ENCODE measurements at regions not wholly inside any gene's neighbourhood (a gene's known extent, or its start where the extent isn't known, plus 50 kb on each side); places are given as distances from the start of the nearest gene placed in this dataset.

- no peaks in the 10 kb centered on the region for H3K4me1 ChIP-seq (ENCODE audit: insufficient read depth, low read length)
- H2AFZ ChIP-seq (ENCODE audit: low read depth, low read length) = no peak overlapping the region
- H4K20me1 ChIP-seq (ENCODE audit: insufficient read depth, low read length) = no peaks in the 10 kb centered on the region
- TF ChIP-seq, protein P1, sequence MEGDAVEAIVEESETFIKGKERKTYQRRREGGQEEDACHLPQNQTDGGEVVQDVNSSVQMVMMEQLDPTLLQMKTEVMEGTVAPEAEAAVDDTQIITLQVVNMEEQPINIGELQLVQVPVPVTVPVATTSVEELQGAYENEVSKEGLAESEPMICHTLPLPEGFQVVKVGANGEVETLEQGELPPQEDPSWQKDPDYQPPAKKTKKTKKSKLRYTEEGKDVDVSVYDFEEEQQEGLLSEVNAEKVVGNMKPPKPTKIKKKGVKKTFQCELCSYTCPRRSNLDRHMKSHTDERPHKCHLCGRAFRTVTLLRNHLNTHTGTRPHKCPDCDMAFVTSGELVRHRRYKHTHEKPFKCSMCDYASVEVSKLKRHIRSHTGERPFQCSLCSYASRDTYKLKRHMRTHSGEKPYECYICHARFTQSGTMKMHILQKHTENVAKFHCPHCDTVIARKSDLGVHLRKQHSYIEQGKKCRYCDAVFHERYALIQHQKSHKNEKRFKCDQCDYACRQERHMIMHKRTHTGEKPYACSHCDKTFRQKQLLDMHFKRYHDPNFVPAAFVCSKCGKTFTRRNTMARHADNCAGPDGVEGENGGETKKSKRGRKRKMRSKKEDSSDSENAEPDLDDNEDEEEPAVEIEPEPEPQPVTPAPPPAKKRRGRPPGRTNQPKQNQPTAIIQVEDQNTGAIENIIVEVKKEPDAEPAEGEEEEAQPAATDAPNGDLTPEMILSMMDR (IDR thresholded peaks at IDR 0.05; ENCODE audit: insufficient read depth, low read depth, low read length) = no peak
- TF ChIP-seq EZH2 (IDR thresholded peaks at IDR 0.05; ENCODE audit: insufficient read depth, low read length) = no peak
- H3K4me2 ChIP-seq (ENCODE audit: low read length) = no peak overlapping the region
- no peak overlapping the region for H3K27ac ChIP-seq (ENCODE audit: low read depth, low read length)
- H3K9me3 ChIP-seq (ENCODE audit: insufficient read depth, low read depth, low read length) = no peaks in the 10 kb centered on the region
- no peaks in the 10 kb centered on the region for H3K9me3 Mint-ChIP-seq (ENCODE audit: unreplicated experiment)
- no peaks in the 10 kb centered on the region for H3K36me3 ChIP-seq (ENCODE audit: insufficient read depth, low read length)
- FAIRE-seq = no peak
- no peak overlapping the region for H3K4me3 Mint-ChIP-seq (ENCODE audit: unreplicated experiment)
- no peak overlapping the region for H3K9ac ChIP-seq (ENCODE audit: low read length)
- no peaks in the 10 kb centered on the region for H3K27me3 ChIP-seq (ENCODE audit: insufficient read depth, low read length)
- no peak for DNase-seq (ENCODE audit: low read depth)
- H3K4me3 ChIP-seq (ENCODE audit: insufficient read depth, low read depth, low read length) = no peak overlapping the region
- H3K27ac Mint-ChIP-seq (ENCODE audit: unreplicated experiment) = no peak overlapping the region
- no peaks in the 10 kb centered on the region for H3K79me2 ChIP-seq (ENCODE audit: insufficient read depth, low read length)
- no peaks in the 10 kb centered on the region for H3K36me3 Mint-ChIP-seq (ENCODE audit: low read depth, unreplicated experiment)
- no peaks in the 10 kb centered on the region for H3K4me1 Mint-ChIP-seq (ENCODE audit: low read depth, unreplicated experiment)
- H3K27me3 Mint-ChIP-seq (ENCODE audit: low read depth, unreplicated experiment) = peaks cover 4% of the 10 kb centered on the region
Measured at GRCh38 chr5:38143384-38143783, 115.0 kb upstream of the EGFLAM start.

DNA sequence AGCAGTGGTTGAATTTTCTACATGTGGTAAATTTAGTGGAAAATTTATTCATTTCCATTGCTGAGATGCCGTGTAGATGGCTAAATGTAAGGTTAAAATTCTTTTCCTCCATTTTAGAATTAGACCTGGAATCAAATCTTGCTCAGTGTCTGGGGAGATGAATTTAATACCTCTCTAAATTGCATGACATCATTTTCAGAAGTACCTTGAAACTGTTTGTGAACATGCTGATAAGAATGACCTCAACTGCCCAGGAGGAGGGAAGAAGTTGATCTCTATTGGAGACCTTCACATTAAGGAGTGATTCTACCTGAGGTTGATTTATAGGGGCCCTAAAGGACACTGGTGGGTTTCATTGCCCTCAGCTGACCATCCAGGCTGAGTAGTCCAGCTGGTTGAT lies 116.7 kb upstream of the EGFLAM start:
- H4K20me1 ChIP-seq (ENCODE audit: insufficient read depth, low read length) = no peaks in the 10 kb centered on the region
- H2AFZ ChIP-seq (ENCODE audit: low read depth, low read length) = no peak overlapping the region
- DNase-seq (ENCODE audit: low read depth) (no peak), FAIRE-seq (no peak)
- H3K79me2 ChIP-seq (ENCODE audit: insufficient read depth, low read length) = no peaks in the 10 kb centered on the region
- H3K9ac ChIP-seq (ENCODE audit: low read length) = no peak overlapping the region
- Mint-ChIP-seq H3K27me3 (ENCODE audit: low read depth, unreplicated experiment) (peaks cover 4% of the 10 kb centered on the region), H3K27ac (ENCODE audit: unreplicated experiment) (no peak overlapping the region), H3K4me1 (ENCODE audit: low read depth, unreplicated experiment) (no peaks in the 10 kb centered on the region), H3K36me3 (ENCODE audit: low read depth, unreplicated experiment) (no peaks in the 10 kb centered on the region), H3K4me3 (ENCODE audit: unreplicated experiment) (no peak overlapping the region), H3K9me3 (ENCODE audit: unreplicated experiment) (peaks cover 4% of the 10 kb centered on the region)
- no peaks in the 10 kb centered on the region for H3K4me1 ChIP-seq (ENCODE audit: insufficient read depth, low read length)
- H3K4me2 ChIP-seq (ENCODE audit: low read length) = no peak overlapping the region
- no peaks in the 10 kb centered on the region for H3K9me3 ChIP-seq (ENCODE audit: insufficient read depth, low read depth, low read length)
- H3K27ac ChIP-seq (ENCODE audit: low read depth, low read length) = no peak overlapping the region
- TF ChIP-seq EZH2 (IDR thresholded peaks at IDR 0.05; ENCODE audit: insufficient read depth, low read length) = no peak
- TF ChIP-seq, protein P1 (IDR thresholded peaks at IDR 0.05; ENCODE audit: insufficient read depth, low read depth, low read length) = no peak
- H3K4me3 ChIP-seq (ENCODE audit: insufficient read depth, low read depth, low read length) = no peak overlapping the region
- H3K36me3 ChIP-seq (ENCODE audit: insufficient read depth, low read length) = no peaks in the 10 kb centered on the region
- H3K27me3 ChIP-seq (ENCODE audit: insufficient read depth, low read length) = no peaks in the 10 kb centered on the region

DNA sequence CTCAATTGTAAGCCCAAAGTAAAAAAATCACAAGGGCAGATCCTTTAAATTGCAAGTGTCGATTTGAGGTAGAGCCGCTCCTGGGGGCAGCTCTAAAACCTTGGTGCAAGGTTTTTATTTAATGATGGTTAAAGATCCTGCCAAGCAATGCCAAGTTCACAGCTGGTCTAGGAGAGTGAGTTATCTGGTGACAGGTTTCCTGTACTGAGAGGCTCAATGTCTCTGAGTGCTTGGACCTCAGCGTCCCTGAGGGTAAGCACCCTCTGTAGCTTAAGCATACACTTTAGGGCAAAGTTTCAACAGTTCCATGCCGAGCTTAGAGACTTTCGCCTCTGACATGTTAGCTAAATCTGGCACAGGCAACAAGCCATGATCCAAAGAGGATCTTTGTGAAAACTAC lies 119.8 kb upstream of the EGFLAM start:
- Histone ChIP-seq H3K4me1 (ENCODE audit: insufficient read depth, low read length) (no peaks in the 10 kb centered on the region), H2AFZ (ENCODE audit: low read depth, low read length) (no peak overlapping the region), H3K79me2 (ENCODE audit: insufficient read depth, low read length) (no peaks in the 10 kb centered on the region), H3K4me3 (ENCODE audit: insufficient read depth, low read depth, low read length) (no peak overlapping the region), H3K27ac (ENCODE audit: low read depth, low read length) (no peak overlapping the region), H3K9me3 (ENCODE audit: insufficient read depth, low read depth, low read length) (no peaks in the 10 kb centered on the region), H3K4me2 (ENCODE audit: low read length) (no peak overlapping the region), H3K9ac (ENCODE audit: low read length) (no peak overlapping the region), H3K27me3 (ENCODE audit: insufficient read depth, low read length) (peaks cover 3% of the 10 kb centered on the region), H3K36me3 (ENCODE audit: insufficient read depth, low read length) (no peaks in the 10 kb centered on the region), H4K20me1 (ENCODE audit: insufficient read depth, low read length) (no peaks in the 10 kb centered on the region)
- H3K27me3 Mint-ChIP-seq (ENCODE audit: low read depth, unreplicated experiment) = peaks cover 2% of the 10 kb centered on the region
- no peaks in the 10 kb centered on the region for H3K36me3 Mint-ChIP-seq (ENCODE audit: low read depth, unreplicated experiment)
- FAIRE-seq (no peak), DNase-seq (ENCODE audit: low read depth) (no peak)
- peaks cover 4% of the 10 kb centered on the region for H3K9me3 Mint-ChIP-seq (ENCODE audit: unreplicated experiment)
- TF ChIP-seq EZH2 (IDR thresholded peaks at IDR 0.05; ENCODE audit: insufficient read depth, low read length) = no peak
- TF ChIP-seq, protein P1 (IDR thresholded peaks at IDR 0.05; ENCODE audit: insufficient read depth, low read depth, low read length) = no peak
- no peaks in the 10 kb centered on the region for H3K4me1 Mint-ChIP-seq (ENCODE audit: low read depth, unreplicated experiment)
- no peak overlapping the region for H3K4me3 Mint-ChIP-seq (ENCODE audit: unreplicated experiment)
- no peak overlapping the region for H3K27ac Mint-ChIP-seq (ENCODE audit: unreplicated experiment)
